PC-3 (cell line): ENCODE measurements at regions not wholly inside any gene's neighbourhood (a gene's known extent, or its start where the extent isn't known, plus 50 kb on each side); places are given as distances from the start of the nearest gene placed in this dataset.

ENCODE experiments used
- ATAC-seq: fragments of 200-7000 bp; cut with Tn5 transposase; 2 replicates; pipeline ENCODE4 v1.9.1; 2020; ENCODE audit warnings: mild to moderate bottlenecking, moderate library complexity
- BruUV-seq: library from RNA; stranded (reverse); fragments of 400-500 nt; replicated peaks from 2 replicates; lab custom pipeline; 2021; lab: Mats Ljungman, UMichigan
- CTCF ChIA-PET: fragments of 300-600 bp; sonication (Branson Sonifier 250); formaldehyde crosslinking; loops from one replicate; lab custom pipeline; 2022; ENCODE audit warnings: antibody characterized with exemption; lab: Charles Lee
- POLR2A ChIA-PET: fragments of 300-600 bp; sonication (Branson Sonifier 250); formaldehyde crosslinking; loops from one replicate; lab custom pipeline; 2022; ENCODE audit warnings: antibody characterized with exemption; ENCODE audit not compliant: unreplicated experiment; lab: Charles Lee
- DNase-seq: peaks from one replicate; pipeline ENCODE4 v3.0.0-alpha.2; 2015
- H2AFZ ChIP-seq: fragments of 300-600 bp; sonication (generic); 2 replicates; pipeline ENCODE4 v1.6.0; 2016; ENCODE audit warnings: antibody characterized with exemption, low read length
- H3F3A ChIP-seq: fragments of 300-600 bp; sonication (generic); one replicate; pipeline ENCODE4 v1.6.0; 2017; ENCODE audit warnings: antibody characterized with exemption, low read length, control low read depth, mild to moderate bottlenecking; ENCODE audit not compliant: unreplicated experiment
- H3K27ac ChIP-seq: fragments of 300-600 bp; sonication (generic); 2 replicates; pipeline ENCODE4 v1.5.1; 2016; ENCODE audit warnings: mild to moderate bottlenecking, low read length
- H3K27me3 ChIP-seq: fragments of 300-600 bp; sonication (generic); 2 replicates; pipeline ENCODE4 v1.6.1; 2016; ENCODE audit warnings: low read length, mixed read lengths
- H3K36me3 ChIP-seq: fragments of 300-600 bp; sonication (generic); 2 replicates; pipeline ENCODE4 v1.6.1; 2016; ENCODE audit warnings: low read depth, mixed run types, low read length, mixed read lengths
- H3K4me1 ChIP-seq: fragments of 300-600 bp; sonication (generic); 2 replicates; pipeline ENCODE4 v1.5.1; 2016; ENCODE audit warnings: low read length; ENCODE audit not compliant: insufficient read depth
- H3K4me2 ChIP-seq: fragments of 300-600 bp; sonication (generic); 2 replicates; pipeline ENCODE4 v1.6.0; 2016; ENCODE audit warnings: low read length
- H3K4me3 ChIP-seq: fragments of 300-600 bp; sonication (generic); 2 replicates; pipeline ENCODE4 v1.5.1; 2016; ENCODE audit warnings: mild to moderate bottlenecking, low read length, mixed read lengths
- H3K79me2 ChIP-seq: fragments of 300-600 bp; sonication (generic); 2 replicates; pipeline ENCODE4 v1.6.1; 2017; ENCODE audit warnings: low read length, mixed read lengths
- H3K9ac ChIP-seq: fragments of 300-600 bp; sonication (generic); 2 replicates; pipeline ENCODE4 v1.6.0; 2016; ENCODE audit warnings: mild to moderate bottlenecking, low read length
- H3K9me2 ChIP-seq: fragments of 300-600 bp; sonication (generic); replicated peaks from 2 replicates; pipeline ENCODE4 v1.6.1; 2016; ENCODE audit warnings: mixed run types, low read length, mixed read lengths
- H3K9me3 ChIP-seq: fragments of 300-600 bp; sonication (generic); 2 replicates; pipeline ENCODE4 v1.6.1; 2016; ENCODE audit warnings: low read length, mixed read lengths
- H4K20me1 ChIP-seq: fragments of 300-600 bp; sonication (generic); 2 replicates; pipeline ENCODE4 v1.6.1; 2016; ENCODE audit warnings: low read length, mixed read lengths
- EZH2 ChIP-seq: fragments of 300-600 bp; sonication (generic); IDR thresholded peaks from one replicate; pipeline ENCODE4 v1.6.1; 2017; ENCODE audit warnings: antibody characterized with exemption, mild to moderate bottlenecking, low read length; ENCODE audit not compliant: unreplicated experiment
- EZH2phosphoT487 ChIP-seq: fragments of 300-600 bp; sonication (generic); IDR thresholded peaks from 2 replicates; pipeline ENCODE4 v1.6.1; 2018; ENCODE audit warnings: mild to moderate bottlenecking, antibody characterized with exemption, low read length, borderline replicate concordance
- intact Hi-C: fragments of 100-400 bp; cut with micrococcal nuclease; formaldehyde crosslinking; loops from 2 replicates; pipeline ENCODE4 v1.9.0; 2023
- TF ChIP-seq, protein P1 (sequence below): fragments of 300-600 bp; sonication (generic); conservative IDR thresholded peaks from 2 replicates; pipeline ENCODE4 v1.5.1; 2017; ENCODE audit warnings: antibody characterized with exemption, low read depth, mild to moderate bottlenecking, low read length

DNA sequence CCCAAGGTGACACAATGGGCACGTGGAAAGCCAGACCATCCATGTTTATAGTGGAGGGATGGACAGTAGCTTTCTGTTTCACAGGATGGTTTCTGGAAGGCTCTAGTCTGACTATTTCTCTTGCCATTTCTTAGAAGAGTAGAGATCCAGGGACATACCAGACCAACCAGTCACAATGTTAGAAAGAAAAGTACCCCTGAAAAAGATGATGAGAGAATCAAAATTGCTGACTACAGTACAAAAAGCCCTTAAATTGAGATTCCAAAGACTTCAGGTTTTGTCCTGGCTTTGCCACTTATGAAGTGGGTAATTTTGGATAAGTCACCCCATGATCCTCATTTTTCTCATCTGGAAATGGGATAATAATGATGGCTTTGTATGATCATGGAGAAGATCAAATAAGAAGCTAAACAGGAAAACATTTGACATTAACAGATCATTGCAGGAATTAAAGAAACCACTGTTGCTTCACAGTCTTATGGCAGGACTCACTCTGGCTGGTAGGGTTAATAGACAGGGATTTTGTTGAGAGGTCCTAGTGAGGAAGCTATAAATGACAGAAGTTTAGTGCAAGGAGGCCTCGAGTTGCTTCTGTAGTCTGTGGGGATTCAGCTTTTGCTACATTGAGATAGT, 386.0 kb downstream of the IRS1 start:
- Histone ChIP-seq H4K20me1 (no peaks in the 10 kb centered on the region), H3K4me1 (peaks cover 21% of the 10 kb centered on the region), H3K27ac (no peak overlapping the region), H3F3A (no peaks in the 10 kb centered on the region), H3K9ac (no peak overlapping the region), H3K36me3 (no peaks in the 10 kb centered on the region), H3K9me3 (no peaks in the 10 kb centered on the region), H2AFZ (no peak overlapping the region), H3K4me2 (no peak overlapping the region), H3K4me3 (no peak overlapping the region), H3K79me2 (no peaks in the 10 kb centered on the region), H3K9me2 (no peaks in the 10 kb centered on the region), H3K27me3 (no peaks in the 10 kb centered on the region)
- ATAC-seq (no peak), DNase-seq (no peak)
- ChIA-PET CTCF (no interaction called here), POLR2A (no interaction called here)
- intact Hi-C loops: loop anchor here (5.0 kb wide), 3 partner anchors 36 to 384 kb away; partner anchors contain the start of gene IRS1
- BruUV-seq: no TSS peak
- TF ChIP-seq, protein P1, sequence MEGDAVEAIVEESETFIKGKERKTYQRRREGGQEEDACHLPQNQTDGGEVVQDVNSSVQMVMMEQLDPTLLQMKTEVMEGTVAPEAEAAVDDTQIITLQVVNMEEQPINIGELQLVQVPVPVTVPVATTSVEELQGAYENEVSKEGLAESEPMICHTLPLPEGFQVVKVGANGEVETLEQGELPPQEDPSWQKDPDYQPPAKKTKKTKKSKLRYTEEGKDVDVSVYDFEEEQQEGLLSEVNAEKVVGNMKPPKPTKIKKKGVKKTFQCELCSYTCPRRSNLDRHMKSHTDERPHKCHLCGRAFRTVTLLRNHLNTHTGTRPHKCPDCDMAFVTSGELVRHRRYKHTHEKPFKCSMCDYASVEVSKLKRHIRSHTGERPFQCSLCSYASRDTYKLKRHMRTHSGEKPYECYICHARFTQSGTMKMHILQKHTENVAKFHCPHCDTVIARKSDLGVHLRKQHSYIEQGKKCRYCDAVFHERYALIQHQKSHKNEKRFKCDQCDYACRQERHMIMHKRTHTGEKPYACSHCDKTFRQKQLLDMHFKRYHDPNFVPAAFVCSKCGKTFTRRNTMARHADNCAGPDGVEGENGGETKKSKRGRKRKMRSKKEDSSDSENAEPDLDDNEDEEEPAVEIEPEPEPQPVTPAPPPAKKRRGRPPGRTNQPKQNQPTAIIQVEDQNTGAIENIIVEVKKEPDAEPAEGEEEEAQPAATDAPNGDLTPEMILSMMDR: no peak
- TF ChIP-seq EZH2phosphoT487 (no peak), EZH2 (no peak)

DNA sequence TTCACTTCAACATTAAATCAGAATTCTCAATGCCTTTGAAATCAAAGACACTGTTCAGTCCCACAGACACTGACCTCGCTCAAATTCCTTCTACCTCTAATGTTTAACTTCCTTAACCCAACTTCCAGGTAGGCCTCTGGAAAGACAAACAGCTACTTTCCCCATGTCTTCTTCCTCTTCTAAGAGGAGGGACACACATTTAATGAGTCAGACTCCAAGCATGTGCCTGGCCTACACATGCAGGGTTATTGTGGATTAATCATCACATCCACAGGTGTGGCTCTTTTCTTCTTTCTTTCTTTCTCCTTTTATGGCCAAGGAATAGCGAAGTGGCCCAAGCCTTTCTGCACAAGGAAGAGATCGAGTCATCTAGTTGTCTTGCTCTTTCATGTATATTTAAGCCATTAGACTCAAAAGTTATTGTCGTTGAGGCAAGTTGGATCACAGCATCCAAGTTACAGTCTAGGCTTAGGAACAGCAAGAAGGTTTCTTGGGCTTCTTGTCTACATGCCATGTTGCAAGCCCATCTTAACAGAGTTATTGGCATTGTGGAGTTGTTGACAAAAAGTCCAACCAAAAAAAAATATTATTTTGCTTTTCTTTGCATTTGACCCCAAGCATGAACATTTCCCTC, 387.8 kb downstream of the IRS1 start:
- Histone ChIP-seq H3K4me3 (no peak overlapping the region), H3K79me2 (no peaks in the 10 kb centered on the region), H4K20me1 (no peaks in the 10 kb centered on the region), H3K4me1 (peaks cover 21% of the 10 kb centered on the region), H3K9me3 (no peaks in the 10 kb centered on the region), H3K9me2 (no peaks in the 10 kb centered on the region), H3K27ac (peak overlapping the region; percentile 78), H3K36me3 (no peaks in the 10 kb centered on the region), H3K27me3 (no peaks in the 10 kb centered on the region), H2AFZ (no peak overlapping the region), H3F3A (no peaks in the 10 kb centered on the region), H3K9ac (peak overlapping the region; percentile 18; the same call in 1 of the 2 replicates), H3K4me2 (peak overlapping the region; percentile 21; the same call in 1 of the 2 replicates)
- CTCF ChIA-PET: no interaction called here
- ATAC-seq (peak; percentile 98), DNase-seq (peak; percentile 96)
- TF ChIP-seq EZH2 (no peak), EZH2phosphoT487 (no peak)
- TF ChIP-seq, protein P1: no peak
- intact Hi-C loops: loop anchor here (1.0 to 5.0 kb wide), 4 partner anchors 11 to 385 kb away; partner anchors contain the start of gene IRS1
- no TSS peak for BruUV-seq
- POLR2A ChIA-PET: no interaction called here

DNA sequence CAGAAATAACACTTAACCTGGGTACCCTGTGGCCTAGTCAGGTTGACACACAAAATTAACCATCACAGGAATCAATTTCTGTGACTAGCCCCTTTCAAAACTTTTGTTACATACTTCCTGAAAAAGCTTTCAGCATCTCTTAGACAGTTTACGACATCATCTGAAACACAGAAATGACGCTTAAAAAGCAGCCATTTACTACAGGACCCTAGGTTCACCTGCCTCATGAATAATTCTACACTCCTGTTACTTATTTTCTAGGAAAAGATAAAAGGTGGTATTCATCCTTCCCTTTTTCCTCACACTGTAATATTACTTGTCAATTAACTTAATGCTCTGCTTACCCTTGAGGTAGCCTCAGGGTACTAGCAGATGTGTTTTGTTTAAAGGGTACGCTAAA, 388.4 kb downstream of the IRS1 start:
- Histone ChIP-seq H3K9me2 (no peaks in the 10 kb centered on the region), H3K9ac (no peak overlapping the region), H3K9me3 (no peaks in the 10 kb centered on the region), H3F3A (no peaks in the 10 kb centered on the region), H3K27me3 (no peaks in the 10 kb centered on the region), H3K79me2 (no peaks in the 10 kb centered on the region), H2AFZ (no peak overlapping the region), H3K36me3 (no peaks in the 10 kb centered on the region), H3K27ac (peak overlapping the region; percentile 78), H3K4me3 (no peak overlapping the region), H3K4me1 (peaks cover 21% of the 10 kb centered on the region), H3K4me2 (peak overlapping the region; percentile 21; the same call in 1 of the 2 replicates), H4K20me1 (no peaks in the 10 kb centered on the region)
- DNase-seq: no peak
- no peak for TF ChIP-seq EZH2
- TF ChIP-seq, protein P1: no peak
- TF ChIP-seq EZH2phosphoT487: no peak
- intact Hi-C loops: loop anchor here (1.0 to 5.0 kb wide), 4 partner anchors 12 to 386 kb away; partner anchors contain the start of gene IRS1
- ATAC-seq: no peak
- TSS peak; percentile 97 for BruUV-seq
- CTCF ChIA-PET: no interaction called here
- POLR2A ChIA-PET: no interaction called here
